Right cardiac atrium (tissue), 5 donors: ENCODE measurements at regions not wholly inside any gene's neighbourhood (a gene's known extent, or its start where the extent isn't known, plus 50 kb on each side); places are given as distances from the start of the nearest gene placed in this dataset.

Experiments used
- ATAC-seq, 2 donors: fragments of 200-7000 bp; cut with Tn5 transposase; one replicate each; pipeline versions ENCODE4 v1.8.0 to v1.9.1; 2020; ENCODE audit warnings: moderate library complexity in 2 of 2, mild to moderate bottlenecking in 1 of 2
- DNase-seq, 3 donors: peaks; one replicate each; pipeline ENCODE4 v3.0.0-alpha.2; 2020
- H3K27ac ChIP-seq: one replicate; pipeline ENCODE4 v1.5.1; 2013; ENCODE audit warnings: mild to moderate bottlenecking, low read length, control low read depth, moderate library complexity
- H3K27me3 ChIP-seq: one replicate; pipeline ENCODE4 v1.6.1; 2013; ENCODE audit not compliant: control insufficient read depth, insufficient read depth
- H3K4me1 ChIP-seq: one replicate; pipeline ENCODE4 v1.6.1; 2013; ENCODE audit warnings: low read length; ENCODE audit not compliant: control insufficient read depth, insufficient read depth
- H3K4me3 ChIP-seq: one replicate; pipeline ENCODE4 v1.5.1; 2013; ENCODE audit warnings: low read length, control low read depth
- H3K9me3 ChIP-seq: one replicate; pipeline ENCODE4 v1.6.1; 2013; ENCODE audit warnings: low read length; ENCODE audit not compliant: control insufficient read depth
- WGBS: extraction: QIAGEN DNeasy Blood & Tissue Kit; methylation state at CpG from one replicate; pipeline ENCODE4 v1.1.7; 2013; 5-methylcytosine and 5-hydroxymethylcytosine counted together
- intact Hi-C, 4 donors: fragments of 100-400 bp; cut with DNase I; formaldehyde crosslinking; loops; one replicate each; pipeline versions ENCODE4 v1.11.0 to v1.14.0; 2022 to 2023
- donor health status: healthy with polysubstance abuse.
- donor health status: DM: no; HTN: yes; CAD: no.
- donor health status: DM: no; HTN: no; CAD: no.
- donor health status: DM: no; HTN: yes; CAD: no; lungs with severe emphysema.
- donor health status: DM: yes; HTN: yes; CAD: no.

DNA sequence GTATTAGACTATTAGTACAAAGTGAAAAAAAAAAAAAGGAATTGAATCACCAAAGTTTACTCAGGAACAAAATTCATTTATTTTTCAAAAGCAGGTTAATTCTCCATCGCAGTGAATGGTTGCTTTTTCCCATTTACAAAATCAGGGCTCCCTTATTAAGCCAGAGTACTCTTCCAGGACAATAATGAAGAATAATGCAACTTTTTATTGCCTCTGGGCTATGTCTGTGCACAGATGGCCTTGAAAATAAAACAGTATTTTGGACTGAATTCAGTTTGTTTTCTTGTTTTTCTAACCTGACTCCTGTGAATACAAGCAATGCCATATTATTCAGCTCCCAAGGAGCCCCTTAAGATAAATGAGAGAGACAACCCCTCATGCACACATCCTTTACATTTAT is 246.8 kb downstream of the KCNS3 start:
- no peaks in the 10 kb centered on the region for H3K9me3 ChIP-seq
- no peak overlapping the region for H3K27ac ChIP-seq
- intact Hi-C loops, result no loop called here
- WGBS, result 86% methylated on average over 1 of the region's 1 CpG
- no peaks in the 10 kb centered on the region for H3K27me3 ChIP-seq
- ATAC-seq, result no peak
- H3K4me3 ChIP-seq, result no peak overlapping the region
- H3K4me1 ChIP-seq, result no peaks in the 10 kb centered on the region
- DNase-seq, result no peak

DNA sequence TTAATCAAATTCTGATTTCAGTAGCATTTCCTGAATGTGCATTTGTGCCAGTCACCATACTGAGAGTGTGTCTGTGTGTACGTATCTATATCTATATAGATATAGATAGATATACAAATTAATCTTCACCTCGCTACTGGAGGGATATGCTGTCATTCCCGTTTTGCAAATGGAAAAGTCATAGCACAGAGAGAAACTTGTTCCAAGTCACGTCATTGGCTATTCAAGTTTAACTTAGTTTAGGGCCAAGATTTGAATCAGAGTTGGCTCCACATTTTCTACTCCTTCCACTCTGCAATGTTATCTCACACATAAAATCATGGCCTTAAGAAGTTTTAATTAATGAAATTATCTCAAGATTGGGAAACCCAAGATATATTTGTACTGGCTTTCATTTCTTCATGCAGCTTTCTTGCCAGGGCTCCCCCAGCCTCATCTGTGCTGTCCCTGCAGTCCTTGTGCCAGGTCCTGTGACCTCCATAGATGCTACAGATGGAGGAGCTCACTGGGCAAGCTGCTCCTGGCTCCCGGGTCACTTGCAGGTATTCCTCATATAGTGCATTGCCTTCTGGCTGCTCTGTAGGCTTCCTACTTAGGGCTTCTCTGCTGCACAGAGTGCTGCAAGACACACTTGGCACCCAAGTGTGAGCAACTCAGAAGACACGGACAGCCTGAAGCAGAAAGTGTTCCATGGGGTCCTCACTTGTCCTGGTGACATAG is 245.8 kb downstream of the KCNS3 start:
- peak in 1 of 3 donors; percentile 48 for DNase-seq
- no peak overlapping the region for H3K4me3 ChIP-seq
- intact Hi-C loops, result no loop called here
- peak in 1 of 2 donors; percentile 31 for ATAC-seq
- no peaks in the 10 kb centered on the region for H3K4me1 ChIP-seq
- WGBS, result 49% methylated on average over 6 of the region's 6 CpGs
- no peaks in the 10 kb centered on the region for H3K9me3 ChIP-seq
- H3K27ac ChIP-seq, result no peak overlapping the region
- H3K27me3 ChIP-seq, result no peaks in the 10 kb centered on the region

DNA sequence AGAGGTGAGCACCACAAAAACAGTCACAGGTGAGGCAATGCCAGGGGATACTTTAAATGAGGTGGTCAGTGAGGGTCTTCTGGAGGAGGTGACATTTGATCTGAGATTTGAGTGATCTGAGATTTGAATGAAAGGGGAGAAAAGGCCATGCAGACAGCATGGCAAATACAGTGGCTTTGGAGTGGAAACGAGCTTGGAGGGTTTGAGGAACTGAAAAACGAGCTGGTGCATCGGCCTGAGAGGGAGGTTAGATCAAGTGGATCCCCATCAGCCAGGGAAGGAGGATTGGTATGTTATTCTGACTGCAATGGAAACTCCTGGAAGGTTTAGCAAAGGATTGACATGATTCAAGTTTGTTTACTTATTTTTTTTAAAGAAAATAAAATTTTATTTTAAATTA is 245.1 kb downstream of the KCNS3 start:
- intact Hi-C loops, result no loop called here

DNA sequence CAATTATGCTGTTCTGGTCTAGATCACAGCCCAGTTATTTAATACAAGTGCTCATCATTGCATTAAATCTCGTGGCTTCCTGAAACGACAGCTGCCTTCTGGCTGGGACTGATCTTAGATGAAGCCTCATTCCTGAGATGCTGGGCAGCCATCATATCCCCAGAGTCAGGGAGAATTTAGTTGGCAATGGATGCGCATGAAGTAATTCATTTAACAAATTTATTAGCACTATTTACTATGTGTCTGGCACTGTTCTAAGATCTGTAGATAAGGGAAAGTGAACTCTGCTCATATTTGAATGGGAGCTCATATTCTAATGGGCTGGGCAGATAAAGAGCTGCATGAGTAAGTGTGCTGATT is 244.7 kb downstream of the KCNS3 start:
- no peaks in the 10 kb centered on the region for H3K9me3 ChIP-seq
- WGBS, result 50% methylated on average over 3 of the region's 3 CpGs
- H3K27ac ChIP-seq, result no peak overlapping the region
- H3K4me3 ChIP-seq, result no peak overlapping the region
- H3K27me3 ChIP-seq, result no peaks in the 10 kb centered on the region
- no peaks in the 10 kb centered on the region for H3K4me1 ChIP-seq
- intact Hi-C loops, result no loop called here
- no peak for DNase-seq
- no peak for ATAC-seq

More for the DNA sequence above, 245.1 kb downstream of the KCNS3 start:
- no peak for DNase-seq
- Histone ChIP-seq H3K27me3 (no peaks in the 10 kb centered on the region), H3K4me3 (no peak overlapping the region), H3K9me3 (no peaks in the 10 kb centered on the region), H3K27ac (no peak overlapping the region), H3K4me1 (no peaks in the 10 kb centered on the region)
- ATAC-seq, result no peak
- WGBS, result 51% methylated on average over 3 of the region's 3 CpGs

DNA sequence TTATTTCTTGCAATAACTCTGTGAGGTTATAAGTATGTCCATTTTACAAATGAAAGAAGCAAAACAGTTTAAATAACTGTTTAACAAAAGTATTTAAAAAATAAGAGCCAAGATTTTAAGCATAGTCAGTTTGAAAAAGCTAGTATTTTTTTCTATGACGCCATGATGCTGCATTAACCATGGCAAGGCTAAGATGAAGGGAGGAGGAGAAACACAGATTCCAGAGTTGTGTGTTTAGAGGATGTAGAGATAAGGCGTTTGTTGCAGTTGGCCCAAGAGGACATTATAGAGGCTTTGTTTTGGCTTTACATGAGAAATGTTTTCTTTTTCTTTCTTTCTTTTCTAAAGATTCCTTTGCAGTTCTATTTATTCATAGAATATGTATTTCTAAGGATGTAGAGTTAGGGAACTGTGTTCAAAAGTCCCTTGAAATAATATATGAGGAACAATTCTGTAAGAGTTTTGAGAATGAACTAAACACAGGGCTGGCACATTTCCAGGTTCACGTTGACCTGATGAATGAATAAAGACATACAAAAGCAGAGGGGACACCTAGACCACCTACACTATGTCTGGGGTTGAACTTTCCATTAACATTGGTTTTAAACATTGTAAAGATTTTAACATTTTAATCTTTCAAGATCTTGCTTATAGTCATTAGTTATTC is 244.2 kb downstream of the KCNS3 start:
- ATAC-seq (no peak), DNase-seq (no peak)
- intact Hi-C loops, result no loop called here
- H3K27ac ChIP-seq, result no peak overlapping the region
- no peaks in the 10 kb centered on the region for H3K4me1 ChIP-seq
- no peaks in the 10 kb centered on the region for H3K27me3 ChIP-seq
- H3K9me3 ChIP-seq, result no peaks in the 10 kb centered on the region
- WGBS, result 29% methylated on average over 3 of the region's 3 CpGs
- no peak overlapping the region for H3K4me3 ChIP-seq

DNA sequence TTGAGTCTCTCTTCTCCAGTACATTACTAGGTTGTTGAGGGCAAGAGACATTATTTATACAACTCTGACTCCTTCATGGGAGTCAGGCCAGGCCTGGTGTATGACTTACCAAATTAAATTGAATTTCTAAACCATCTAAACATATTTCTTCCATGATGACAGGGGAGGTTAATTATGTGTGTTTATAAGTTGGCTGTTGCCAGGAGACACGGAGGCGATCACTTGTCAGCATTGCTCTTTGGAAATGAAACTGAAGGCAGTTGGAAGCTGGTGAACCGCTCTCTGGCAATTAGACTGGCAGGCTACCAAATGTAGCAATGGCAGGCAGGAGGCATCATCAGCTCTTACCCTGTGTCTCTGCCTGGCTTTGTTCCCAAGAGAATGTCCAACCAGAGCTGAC is 241.4 kb downstream of the KCNS3 start:
- H3K27ac ChIP-seq, result no peak overlapping the region
- H3K9me3 ChIP-seq, result no peaks in the 10 kb centered on the region
- 60% methylated on average over 3 of the region's 3 CpGs for WGBS
- peak; percentile 51 to 76 for ATAC-seq
- no peaks in the 10 kb centered on the region for H3K27me3 ChIP-seq
- peak in 1 of 3 donors; percentile 58 for DNase-seq
- no peak overlapping the region for H3K4me3 ChIP-seq
- H3K4me1 ChIP-seq, result no peaks in the 10 kb centered on the region
- intact Hi-C loops, result no loop called here

DNA sequence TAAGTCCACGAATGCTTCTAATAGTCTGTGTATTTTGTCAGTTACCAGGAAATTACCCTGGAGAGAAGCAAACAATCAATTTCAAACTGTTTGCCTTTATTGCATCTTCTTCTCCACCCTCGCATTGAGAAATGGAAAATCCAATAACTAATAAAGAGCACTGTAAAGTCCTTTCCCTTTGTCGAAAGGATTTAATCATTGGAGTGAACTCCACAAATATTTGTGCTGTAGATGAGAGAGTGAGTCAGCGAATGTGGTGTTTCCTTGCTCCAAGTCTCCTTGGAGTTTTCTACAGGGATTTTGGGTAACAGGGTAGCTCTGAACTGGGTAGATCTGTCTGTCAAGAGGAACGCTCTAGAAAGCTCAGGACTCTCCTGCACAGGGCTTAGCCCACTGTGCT is 240.2 kb downstream of the KCNS3 start:
- intact Hi-C loops, result no loop called here
- Histone ChIP-seq H3K4me3 (no peak overlapping the region), H3K27me3 (no peaks in the 10 kb centered on the region), H3K4me1 (no peaks in the 10 kb centered on the region), H3K27ac (no peak overlapping the region), H3K9me3 (no peaks in the 10 kb centered on the region)
- DNase-seq (no peak), ATAC-seq (no peak)
- 76% methylated on average over 5 of the region's 5 CpGs for WGBS

DNA sequence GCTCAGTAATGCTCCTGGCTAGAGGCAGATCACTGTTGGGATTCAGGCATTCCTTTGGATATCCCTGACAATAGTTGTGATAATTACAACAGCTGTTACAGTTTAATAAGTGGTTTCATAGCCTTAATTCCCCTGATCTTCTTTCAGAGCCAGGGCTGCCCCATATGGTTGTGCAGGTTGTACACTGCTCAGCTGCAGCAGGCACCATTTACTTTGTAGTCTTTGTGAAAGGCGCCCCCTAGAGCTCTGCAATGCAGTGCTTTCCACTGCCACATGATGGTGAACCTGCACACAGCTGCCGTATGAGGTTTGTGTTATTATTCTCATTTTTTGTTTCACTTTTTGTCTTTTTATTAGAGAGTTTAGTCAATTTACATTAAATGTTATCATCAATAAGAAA is 239.1 kb downstream of the KCNS3 start:
- DNase-seq (no peak), ATAC-seq (no peak)
- intact Hi-C loops, result no loop called here
- WGBS, result 52% methylated on average over 2 of the region's 2 CpGs
- Histone ChIP-seq H3K4me3 (no peak overlapping the region), H3K27me3 (no peaks in the 10 kb centered on the region), H3K9me3 (no peaks in the 10 kb centered on the region), H3K4me1 (no peaks in the 10 kb centered on the region), H3K27ac (no peak overlapping the region)

DNA sequence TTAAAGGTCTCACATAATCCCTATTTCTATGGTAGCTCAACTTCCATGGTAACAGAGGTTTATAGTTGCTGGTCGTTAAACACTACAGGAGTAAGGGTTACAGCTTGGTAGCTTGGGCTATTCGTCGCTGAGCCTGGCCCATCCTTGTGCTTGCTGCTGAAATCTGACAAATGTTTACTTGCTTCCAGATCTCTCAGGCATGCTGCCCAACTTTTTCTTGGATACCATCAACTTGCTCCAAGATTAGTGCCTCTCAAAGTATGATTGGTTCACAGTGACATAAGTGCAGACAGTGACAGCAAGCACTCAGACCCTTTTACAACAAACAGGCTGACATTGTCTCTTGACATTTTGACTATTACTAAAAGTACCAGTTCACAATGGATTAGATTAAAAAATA is 231.8 kb downstream of the KCNS3 start:
- no peaks in the 10 kb centered on the region for H3K4me1 ChIP-seq
- DNase-seq, result no peak
- ATAC-seq, result no peak
- no peak overlapping the region for H3K27ac ChIP-seq
- H3K4me3 ChIP-seq, result no peak overlapping the region
- H3K27me3 ChIP-seq, result no peaks in the 10 kb centered on the region
- intact Hi-C loops, result no loop called here
- 63% methylated on average over 3 of the region's 3 CpGs for WGBS
- H3K9me3 ChIP-seq, result no peaks in the 10 kb centered on the region

DNA sequence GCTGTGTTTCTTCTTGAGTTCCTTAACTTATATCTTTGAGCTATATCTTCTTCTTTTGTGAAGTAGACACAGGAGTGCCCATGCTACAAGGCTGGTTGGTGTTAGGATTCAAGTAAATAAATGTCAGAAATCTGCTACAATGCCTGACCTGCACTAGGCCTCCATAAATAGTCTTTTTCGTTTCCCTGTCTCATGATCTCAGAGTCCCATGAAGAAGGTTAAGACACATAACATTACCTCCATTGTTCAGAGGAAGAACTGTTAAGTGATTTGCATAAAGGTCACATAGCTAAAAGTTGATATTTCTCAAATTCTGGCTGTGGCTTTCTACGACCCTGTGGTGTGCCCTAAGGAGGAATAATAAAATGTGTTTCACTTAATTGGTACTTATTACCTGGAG is 228.4 kb downstream of the KCNS3 start:
- H3K27ac ChIP-seq, result no peak overlapping the region
- no peaks in the 10 kb centered on the region for H3K27me3 ChIP-seq
- intact Hi-C loops, result no loop called here
- DNase-seq (no peak), ATAC-seq (no peak)
- H3K9me3 ChIP-seq, result no peaks in the 10 kb centered on the region
- H3K4me3 ChIP-seq, result no peak overlapping the region
- WGBS, result 67% methylated on average over 2 of the region's 2 CpGs
- no peaks in the 10 kb centered on the region for H3K4me1 ChIP-seq

DNA sequence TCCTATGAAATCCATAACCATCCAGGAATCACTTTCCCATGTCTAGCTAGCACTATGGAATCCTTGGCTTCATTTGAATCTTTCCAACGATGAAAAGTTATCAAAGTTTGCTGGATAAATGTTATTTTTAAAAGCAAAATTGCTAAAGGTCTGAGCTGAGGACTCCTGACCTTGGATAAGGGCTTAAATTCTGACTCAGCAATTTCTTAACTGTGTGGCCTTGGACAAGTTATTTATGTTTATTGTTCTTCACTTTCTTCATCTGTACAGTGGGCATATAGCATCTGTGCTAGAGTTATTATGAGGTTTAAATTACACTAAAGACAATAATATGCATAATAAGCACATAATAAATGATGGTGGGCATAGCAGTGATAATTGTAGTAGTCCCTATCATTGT is 227.5 kb downstream of the KCNS3 start:
- Histone ChIP-seq H3K27ac (no peak overlapping the region), H3K4me1 (no peaks in the 10 kb centered on the region), H3K27me3 (no peaks in the 10 kb centered on the region), H3K9me3 (no peaks in the 10 kb centered on the region), H3K4me3 (no peak overlapping the region)
- WGBS, result 41% methylated on average over 1 of the region's 1 CpG
- ATAC-seq (no peak), DNase-seq (no peak)
- intact Hi-C loops, result no loop called here
